ENCODE measurements at regions not wholly inside any gene's neighbourhood (a gene's known extent, or its start where the extent isn't known, plus 50 kb on each side); places are given as distances from the start of the nearest gene placed in this dataset.
"Not testable (repeated sequence)": the region's sequence is repeated elsewhere in the genome, so short reads cannot be mapped to it uniquely, and the experiment has no call there.

DNA sequence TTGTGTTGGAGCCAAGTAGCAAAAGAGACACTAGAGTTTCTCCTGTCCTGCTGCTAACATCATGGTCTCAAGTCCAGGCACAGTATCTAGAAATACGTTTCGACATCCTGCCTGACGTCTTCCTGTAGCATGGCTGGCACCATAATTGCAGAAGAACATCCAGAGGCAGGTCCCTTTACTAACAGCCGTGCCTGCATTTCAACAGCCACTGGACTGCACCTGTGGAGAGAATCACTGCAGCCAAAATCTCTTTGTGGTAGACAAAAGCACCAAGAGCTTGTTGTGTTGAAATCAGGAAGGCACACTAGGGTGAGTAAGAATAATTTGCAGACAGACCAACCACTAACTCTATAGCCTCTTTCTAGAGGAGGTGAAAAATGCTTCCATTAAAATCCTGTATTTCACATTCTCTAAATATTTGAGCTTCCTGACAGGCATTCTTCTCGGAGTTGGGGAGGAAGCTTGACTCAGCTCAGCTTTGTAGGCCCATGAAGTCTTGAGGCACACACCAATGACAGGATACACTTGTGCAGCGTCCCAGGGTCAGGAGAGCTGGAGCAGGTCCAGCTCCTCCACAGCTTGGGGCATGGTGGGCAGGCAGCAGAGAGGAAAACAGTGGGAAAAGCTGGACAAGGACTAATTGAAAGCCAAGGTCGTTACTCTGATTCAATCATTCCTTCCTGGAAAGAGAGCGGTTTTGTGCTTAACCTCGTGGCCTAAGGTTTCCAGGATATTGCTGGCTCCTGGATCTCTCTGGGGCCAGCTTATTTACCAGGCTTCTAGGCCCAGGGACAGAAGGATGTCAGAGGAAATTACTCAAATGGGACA is 244.9 kb downstream of the FAM43A start:
- no peak for DNase-seq

DNA sequence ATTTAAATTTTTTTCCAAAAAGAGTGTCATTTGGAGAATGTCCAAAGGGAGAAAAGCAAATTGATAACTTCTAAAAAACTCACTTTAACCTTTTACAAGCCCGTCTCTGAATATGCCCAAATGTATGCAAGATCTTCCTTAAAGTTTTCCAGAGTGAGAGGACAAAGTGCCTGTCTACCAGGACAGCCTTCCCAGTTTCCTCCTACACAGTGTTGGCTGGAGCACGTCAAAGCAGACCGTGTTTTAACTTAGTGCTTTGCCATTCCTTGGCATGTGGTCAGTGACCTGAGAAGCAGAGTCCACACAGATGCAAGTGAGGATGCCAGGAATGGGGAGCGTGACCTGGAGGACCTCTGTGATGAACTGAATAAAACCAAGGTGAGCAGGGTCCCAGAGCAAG is 245.7 kb downstream of the FAM43A start:
- DNase-seq = no peak

DNA sequence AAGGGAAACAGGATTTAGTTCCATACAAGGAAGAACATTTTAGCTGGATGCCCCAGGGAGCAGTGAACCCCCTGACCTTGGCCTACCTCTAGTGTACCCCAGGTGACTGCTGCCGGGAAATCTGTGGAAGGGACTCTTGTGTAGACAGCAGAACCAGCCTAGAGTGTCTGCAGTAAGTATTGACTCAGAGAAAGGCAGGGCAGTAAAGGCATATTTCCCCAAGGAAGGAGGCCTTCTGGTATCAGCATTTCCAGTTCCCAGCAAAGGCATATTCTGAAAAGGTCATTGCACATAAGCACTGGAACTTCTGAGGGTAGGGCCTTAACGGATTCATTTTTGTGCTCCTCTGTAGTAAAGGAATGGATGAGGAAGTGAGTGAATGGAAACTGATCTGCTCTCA is 246.2 kb downstream of the FAM43A start:
- DNase-seq = no peak

GRCh38 chr3:194933465-194933864 is 247.8 kb downstream of the FAM43A start:
- DNase-seq = no peak

GRCh38 chr3:194935061-194935460 is 249.4 kb downstream of the FAM43A start:
- DNase-seq = no peak

- DNase-seq = no peak
Observed at GRCh38 chr3:194935632-194936470, 250.2 kb downstream of the FAM43A start.

- no peak for DNase-seq
Observed at GRCh38 chr3:194936659-194937058, 251.0 kb downstream of the FAM43A start.

DNA sequence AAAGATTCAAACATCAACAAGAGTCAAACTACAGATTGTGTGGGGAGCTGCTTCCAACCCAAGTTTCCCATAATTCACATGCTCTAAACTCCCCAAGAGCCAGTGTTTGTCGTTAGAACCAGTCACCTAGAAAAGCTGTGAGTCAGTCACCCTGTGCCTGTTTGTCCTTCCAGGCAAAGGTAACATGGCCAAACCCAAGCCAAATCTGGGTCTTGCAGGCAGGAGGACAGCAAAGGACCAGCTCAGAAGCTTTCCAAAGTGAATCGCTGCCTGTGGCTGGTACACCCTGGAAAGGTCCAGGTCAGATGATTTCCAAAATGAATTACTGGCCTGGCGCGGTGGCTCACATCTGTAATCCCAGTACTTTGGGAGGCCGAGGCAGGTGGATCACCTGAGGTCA is 251.5 kb downstream of the FAM43A start:
- no peak for DNase-seq

DNA sequence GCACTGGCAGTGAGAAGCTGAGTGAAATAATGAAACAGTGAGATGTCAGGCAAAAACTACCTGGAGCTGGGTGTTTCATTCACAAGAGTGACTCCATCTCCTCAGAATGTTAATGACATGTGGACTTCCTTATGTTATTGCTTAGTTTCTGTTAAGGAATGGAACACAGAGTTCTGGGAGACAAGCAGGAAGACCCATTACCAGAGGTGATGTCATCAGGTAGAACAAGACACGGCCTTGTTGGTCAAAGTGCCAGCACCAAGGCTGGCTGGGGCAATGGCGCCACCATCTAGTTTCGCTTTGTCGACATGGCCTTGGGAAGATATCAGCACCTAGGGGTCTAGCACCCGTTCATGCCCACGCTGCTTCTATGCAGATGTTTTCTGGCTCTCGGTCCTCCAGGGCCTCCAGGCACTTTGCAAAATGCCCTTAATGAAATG is 252.2 kb downstream of the FAM43A start:
- no peak for DNase-seq

DNA sequence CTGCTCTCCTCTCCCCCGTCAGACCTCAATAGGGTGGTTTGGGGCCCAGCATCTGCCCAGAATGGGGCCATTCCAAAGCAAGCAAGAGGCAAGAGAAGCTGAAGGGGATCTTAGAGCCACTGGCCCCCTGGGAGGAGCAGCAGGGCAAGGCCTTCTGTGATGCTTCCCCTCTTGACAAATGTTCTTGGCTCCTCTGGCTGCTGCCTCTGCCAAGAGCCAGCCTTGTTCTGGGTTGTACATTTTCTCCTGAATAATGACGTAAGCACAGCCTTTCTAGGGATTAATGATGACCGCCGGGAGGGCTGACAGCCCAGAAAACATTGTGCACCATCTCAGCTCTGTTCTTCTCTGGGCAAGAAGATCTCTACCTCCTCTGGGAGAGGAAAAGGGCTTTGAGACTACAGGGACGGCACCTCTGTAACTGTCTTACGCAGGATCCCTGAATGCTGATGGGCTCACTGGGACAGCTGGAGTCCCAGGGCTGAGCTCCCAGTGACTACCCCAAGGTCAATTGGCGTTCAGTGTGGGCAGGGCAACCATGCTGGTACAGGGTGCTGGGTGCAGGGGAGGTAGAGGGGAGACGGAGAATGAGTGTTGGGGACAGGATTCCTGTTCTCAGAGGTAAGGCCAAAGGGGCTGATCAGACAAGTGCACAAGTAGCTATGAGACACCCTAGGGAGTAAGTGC is 253.3 kb downstream of the FAM43A start:
- DNase-seq = no peak

GRCh38 chr3:194939532-194939909 is 253.8 kb downstream of the FAM43A start:
- no peak for DNase-seq

DNA sequence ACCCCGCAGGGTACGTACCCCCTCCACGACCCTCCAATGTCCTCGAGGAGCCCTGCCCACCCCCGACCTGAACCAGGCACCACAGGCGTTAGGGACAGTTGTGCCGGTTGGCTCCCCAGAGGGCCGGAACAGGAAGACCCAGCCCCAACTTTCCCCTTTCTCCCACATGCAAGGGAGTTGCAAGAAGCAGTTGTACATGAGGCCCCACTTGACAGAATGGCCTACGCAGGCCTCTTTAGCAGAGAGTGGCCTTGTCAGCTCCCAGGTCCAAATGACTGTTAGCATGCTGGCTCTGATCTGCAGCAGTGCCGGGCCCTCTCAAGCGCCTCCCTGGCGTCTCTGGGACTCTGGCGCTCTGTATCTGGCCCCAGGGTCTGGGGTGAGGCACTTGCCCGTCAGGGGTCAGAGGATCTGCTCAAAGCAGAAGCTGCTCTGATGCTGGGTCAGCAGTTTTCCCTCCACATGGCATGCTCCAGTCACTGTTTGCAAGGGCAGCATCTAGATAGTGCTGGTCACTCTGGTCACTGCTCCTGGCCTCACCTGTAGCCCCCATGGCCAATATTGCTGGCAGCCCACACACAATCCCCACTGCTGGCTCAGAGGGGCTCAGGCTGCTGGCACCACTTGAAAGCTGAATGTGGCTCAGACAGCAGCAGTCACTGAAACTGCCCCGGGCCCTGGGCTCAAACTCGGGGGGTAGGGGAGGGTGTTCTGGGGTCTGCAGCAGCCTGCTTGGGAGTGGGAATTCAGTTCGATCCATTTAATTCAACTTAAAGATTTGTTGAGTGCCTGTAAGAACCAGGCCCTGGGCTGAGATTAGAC is 254.5 kb downstream of the FAM43A start:
- DNase-seq = no peak

GRCh38 chr3:194941360-194941955 is 255.8 kb downstream of the FAM43A start:
- no peak for DNase-seq

- no peak for DNase-seq
Observed at GRCh38 chr3:194941956-194942511, 256.4 kb downstream of the FAM43A start.

DNA sequence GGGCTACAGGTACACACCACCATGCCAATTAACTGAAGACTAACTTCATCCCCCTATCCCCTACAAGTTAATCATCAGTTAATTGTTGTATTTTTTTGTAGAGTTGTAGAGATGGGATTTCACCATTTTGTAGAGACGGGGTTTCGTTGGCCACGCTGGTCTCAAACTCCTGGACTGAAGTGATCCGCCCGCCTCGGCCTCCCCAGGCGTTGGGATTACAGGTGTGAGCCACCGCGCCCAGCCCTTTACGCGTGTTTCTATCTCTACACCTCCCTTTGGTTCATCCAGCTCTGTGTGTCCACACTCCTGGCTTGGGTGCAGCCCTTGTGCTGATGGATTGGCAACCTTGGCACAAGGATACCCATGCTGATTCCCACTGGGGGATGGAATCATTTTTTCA is 258.8 kb downstream of the FAM43A start:
- DNase-seq = no peak

DNA sequence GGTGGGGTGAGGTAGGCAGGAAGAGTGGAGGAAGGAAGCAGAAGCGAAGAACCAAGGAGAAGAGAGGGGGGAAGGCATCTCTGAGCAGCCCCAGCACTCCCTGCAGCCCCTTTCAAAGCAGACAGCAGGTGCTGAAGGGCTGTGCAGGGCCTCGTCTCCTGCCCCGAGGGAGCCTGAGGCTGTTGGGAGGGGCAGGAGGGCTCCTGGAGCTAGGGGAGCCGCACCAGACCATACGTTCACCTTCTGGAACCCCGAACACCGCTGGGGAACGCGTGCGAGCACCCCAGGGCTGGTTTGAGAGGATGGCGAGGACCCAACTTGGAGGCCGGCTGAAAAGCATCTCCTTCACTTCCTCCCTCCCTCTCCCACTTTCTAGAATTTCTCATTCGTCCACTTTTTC is 259.8 kb downstream of the FAM43A start:
- no peak for DNase-seq

- no peak for DNase-seq
Observed at GRCh38 chr3:194946091-194946490, 260.4 kb downstream of the FAM43A start.

DNA sequence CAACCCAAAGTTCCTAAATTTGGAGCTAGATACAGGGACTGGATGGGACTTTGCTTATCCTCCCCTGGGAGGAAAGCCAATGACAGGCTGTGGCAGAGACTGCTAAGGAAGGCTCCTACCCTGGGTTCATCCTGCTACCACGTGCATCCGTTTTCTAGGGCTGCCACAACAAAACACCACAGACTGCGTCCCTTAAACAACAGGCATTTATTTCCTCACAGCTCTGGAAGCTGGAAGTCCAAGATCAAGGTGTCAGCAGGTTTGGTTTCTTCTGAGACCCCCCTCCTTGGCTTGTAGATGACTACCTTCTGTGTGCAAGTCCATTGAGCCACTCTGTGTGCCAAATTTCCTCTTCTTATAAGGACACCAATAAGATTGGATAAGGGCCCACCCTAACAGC is 263.9 kb downstream of the FAM43A start:
- DNase-seq = no peak

DNA sequence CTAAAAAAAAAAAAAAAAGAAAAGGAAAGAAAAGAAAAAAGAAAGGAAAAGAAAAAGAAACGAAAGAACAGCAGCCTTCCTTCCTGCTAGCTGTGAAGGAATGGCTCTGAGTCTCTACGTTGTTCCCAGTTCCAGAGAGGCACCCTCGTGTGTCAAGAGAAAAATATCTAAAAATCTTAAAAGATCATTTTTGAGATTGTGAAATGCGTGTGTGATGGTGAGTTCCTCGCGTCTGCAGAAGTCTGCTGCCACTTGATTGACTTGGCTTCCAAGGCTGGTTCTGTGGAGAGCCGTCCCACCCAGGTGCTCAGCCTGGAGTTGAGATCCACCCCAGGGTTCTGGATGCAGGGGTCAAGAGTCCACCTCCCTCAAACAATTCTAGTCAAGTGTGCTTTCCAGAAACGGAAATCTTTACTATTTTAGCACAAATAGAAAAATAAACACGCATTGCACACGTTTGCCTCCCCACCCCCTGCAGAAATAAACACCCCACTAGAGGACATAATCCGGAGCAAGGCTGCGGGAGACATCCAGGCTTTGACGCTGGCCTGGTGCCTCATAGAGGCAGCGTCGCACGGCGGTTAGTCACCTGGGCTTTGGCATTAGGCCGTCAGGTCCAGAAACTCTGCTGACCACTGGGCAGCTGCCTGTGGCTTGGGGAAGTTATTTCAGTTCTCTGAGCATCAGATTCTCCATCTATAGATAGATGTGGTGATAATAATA is 265.4 kb downstream of the FAM43A start:
- DNase-seq = no peak

GRCh38 chr3:194951629-194951920 is 265.9 kb downstream of the FAM43A start:
- not testable (repeated sequence) for DNase-seq

GRCh38 chr3:194951931-194952582 is 266.4 kb downstream of the FAM43A start:
- no peak for DNase-seq
